ENCODE measurements at regions not wholly inside any gene's neighbourhood (a gene's known extent, or its start where the extent isn't known, plus 50 kb on each side); places are given as distances from the start of the nearest gene placed in this dataset.

DNA sequence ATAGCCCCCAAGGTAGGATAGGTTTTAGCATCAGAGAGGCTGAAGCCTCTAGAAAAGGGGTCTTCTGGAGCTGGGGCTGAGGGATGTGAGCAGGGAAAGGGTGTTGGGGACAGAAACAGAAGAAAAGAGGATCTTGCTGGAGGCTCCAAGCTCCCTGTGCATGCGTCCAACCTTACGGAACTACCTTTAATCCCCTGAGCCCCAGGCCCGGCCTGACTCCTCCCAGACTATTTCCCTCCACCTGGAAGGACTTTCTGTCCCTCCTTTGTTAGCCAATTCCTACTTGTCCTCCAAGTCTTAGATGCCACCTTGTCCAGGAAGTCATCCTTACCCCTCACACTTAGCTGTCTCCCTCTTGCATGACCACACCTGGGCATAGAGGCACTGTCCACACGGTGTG lies 50.0 kb upstream of the VPS8 start:
- no peak for DNase-seq (ENCODE audit: low read depth, low spot score)
- ChIA-PET POLR2A (no interaction called here), CTCF (interaction anchor here (0.6 to 11.0 kb wide), 6 partner anchors 10 to 390 kb away, joined by 3 to 98 read pairs (median 4); no protein-coding TSS in a partner anchor)
- TF ChIP-seq, protein P1, sequence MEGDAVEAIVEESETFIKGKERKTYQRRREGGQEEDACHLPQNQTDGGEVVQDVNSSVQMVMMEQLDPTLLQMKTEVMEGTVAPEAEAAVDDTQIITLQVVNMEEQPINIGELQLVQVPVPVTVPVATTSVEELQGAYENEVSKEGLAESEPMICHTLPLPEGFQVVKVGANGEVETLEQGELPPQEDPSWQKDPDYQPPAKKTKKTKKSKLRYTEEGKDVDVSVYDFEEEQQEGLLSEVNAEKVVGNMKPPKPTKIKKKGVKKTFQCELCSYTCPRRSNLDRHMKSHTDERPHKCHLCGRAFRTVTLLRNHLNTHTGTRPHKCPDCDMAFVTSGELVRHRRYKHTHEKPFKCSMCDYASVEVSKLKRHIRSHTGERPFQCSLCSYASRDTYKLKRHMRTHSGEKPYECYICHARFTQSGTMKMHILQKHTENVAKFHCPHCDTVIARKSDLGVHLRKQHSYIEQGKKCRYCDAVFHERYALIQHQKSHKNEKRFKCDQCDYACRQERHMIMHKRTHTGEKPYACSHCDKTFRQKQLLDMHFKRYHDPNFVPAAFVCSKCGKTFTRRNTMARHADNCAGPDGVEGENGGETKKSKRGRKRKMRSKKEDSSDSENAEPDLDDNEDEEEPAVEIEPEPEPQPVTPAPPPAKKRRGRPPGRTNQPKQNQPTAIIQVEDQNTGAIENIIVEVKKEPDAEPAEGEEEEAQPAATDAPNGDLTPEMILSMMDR (IDR thresholded peaks at IDR 0.05; ENCODE audit: insufficient read depth, low read length, missing control alignments) = no peak
- H3K4me3 ChIP-seq (ENCODE audit: low read depth, low read length) = no peak overlapping the region

Data from AG04449 (cell line).